Activated CD8-positive, alpha-beta memory T cell treated with anti-CD3 and anti-CD28 coated beads, Interleukin-2, amount 50 U/mL, for 24 hours (primary cell): ENCODE measurements at regions not wholly inside any gene's neighbourhood (a gene's known extent, or its start where the extent isn't known, plus 50 kb on each side); places are given as distances from the start of the nearest gene placed in this dataset.
"Not testable (repeated sequence)": the region's sequence is repeated elsewhere in the genome, so short reads cannot be mapped to it uniquely, and the experiment has no call there.

Source experiments
- DNase-seq: peaks from one replicate; pipeline ENCODE4 v3.0.0-alpha.2; 2020; ENCODE audit errors: extremely low read depth

DNA sequence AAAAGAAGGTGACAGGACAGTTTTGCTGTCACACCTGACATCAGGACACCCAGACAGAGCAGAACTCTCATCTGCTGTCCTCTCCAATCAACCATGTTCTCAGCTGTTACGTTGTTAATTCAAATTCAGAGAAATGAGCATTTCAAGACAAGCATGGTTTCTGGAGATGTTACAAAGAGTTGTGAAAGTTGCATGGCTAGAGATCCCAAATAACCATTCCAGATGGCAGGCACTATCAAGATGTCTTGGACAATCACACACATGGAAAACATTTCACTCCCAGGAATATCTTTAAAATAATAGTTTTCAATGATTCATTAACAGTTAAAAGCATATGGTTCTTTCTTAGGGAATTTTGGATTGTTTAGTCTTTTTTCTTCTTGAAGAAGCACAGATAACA lies 533.1 kb downstream of the AGTPBP1 start:
- DNase-seq, result no peak

DNA sequence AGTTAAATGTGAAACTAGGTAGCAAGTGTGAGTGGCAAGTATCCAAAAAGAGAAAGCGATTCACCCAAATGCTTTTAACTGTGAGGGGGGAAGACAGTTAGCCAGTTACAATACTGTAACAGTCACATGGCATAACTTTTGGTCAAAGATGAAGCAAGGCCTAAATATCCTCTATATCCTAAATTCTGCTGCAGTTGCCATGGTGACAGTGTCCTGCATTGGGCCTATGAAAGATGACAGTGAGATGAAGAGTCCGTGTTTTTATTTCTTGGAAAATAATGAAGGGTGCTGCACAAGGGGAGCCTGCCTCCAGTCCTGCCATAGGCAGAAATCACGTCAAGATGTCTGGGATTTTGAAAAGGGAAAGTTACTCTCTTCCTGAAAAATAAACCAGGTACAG lies 534.6 kb downstream of the NTRK2 start:
- DNase-seq, result no peak

DNA sequence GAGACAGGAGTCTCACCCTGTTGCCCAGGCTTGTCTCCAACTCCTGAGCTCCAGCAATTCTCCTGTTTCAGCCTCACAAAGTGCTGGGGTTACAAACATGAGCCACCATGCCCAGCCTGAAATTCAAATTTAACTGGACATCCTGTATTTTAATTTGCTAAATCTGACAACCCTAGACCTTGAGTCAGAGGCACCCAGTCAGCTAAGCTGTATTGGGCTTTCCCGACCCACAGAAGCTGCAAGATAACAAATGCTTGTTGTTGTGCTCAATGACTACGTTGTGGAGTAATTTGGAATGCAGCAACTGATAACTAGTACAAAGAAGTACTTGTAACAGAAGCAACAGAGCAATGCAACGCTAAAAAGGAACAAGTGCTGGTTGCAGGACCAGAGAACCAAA lies 533.1 kb downstream of the NTRK2 start:
- DNase-seq, result no peak

DNA sequence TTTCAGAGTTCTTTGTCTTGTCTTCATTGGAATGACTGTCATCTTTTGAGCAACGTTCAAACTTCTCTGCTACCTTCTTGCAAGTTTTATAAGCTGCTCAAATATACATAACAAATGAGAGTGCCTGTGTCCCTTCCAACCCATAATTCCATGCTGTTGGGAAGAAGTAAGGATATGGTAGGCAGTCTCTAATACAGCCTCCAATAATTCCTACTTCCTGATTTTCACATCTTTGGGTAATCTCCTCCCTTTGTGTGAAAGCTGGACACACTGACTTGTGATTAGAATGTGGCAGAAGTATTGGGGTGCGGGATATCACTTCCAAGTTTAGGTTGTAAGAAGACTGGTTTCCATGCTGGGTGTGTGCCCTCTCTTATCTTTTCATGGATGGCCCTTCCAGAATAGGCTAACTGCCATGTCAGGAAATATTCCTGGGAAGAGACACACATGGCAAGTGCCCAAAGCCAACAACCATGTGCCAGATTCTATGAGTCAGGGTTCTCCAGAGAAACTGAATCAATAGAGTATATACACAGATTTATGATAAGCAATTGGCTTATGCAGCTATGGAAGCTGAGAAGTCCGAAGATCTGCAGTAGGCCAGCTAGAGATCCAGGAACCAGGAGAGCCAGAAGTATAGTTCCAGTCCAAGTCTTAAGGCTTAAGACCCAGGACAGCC lies 531.3 kb downstream of the NTRK2 start:
- DNase-seq, result no peak

DNA sequence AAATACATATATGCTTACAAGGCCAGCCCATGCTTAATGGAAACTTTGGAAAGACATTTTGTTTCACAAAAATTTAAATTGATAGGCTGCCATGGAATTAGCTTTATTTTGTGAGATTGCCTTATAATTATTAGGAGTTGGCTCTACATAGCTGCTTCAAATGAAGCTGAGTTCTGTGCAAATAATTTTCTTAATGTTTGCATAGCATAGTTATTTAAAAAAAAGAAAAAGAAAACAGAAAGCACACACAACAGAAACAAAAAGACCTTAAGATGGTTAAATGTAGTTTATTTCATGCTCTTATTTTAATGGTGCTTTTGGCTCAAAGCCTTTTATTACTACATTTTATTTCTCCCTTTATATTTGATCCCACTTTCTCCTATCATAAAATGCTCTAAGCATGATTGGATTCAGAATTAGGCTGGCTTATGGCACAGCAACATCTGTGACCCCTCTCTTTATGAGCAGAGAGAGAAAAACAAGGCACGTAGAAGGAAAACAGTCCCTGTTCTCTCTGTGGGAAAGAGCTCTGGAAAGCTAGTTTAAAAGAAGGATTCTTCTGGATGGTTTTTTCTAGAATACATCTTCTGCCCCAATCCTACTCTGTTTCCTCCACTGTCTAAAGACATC lies 530.5 kb downstream of the NTRK2 start:
- DNase-seq, result no peak

DNA sequence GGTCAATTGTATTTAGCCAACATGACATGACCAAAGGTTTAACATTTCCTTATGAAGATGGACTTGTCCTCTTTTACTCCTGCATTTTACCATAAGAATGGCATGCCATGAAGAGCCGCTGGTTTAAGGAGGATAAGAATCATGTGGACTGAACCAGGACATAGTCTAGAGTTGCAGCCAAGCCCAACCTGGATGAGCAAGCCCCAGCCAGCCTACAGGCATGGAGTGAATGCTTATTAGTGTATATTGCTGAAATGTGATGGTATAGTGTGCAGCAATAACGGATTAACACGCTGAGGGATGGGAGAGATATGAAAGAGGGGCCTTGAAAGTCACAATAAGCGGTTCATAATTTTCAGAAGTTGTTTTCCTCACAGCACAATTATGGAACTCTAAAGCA lies 523.2 kb downstream of the NTRK2 start:
- DNase-seq, result no peak

DNA sequence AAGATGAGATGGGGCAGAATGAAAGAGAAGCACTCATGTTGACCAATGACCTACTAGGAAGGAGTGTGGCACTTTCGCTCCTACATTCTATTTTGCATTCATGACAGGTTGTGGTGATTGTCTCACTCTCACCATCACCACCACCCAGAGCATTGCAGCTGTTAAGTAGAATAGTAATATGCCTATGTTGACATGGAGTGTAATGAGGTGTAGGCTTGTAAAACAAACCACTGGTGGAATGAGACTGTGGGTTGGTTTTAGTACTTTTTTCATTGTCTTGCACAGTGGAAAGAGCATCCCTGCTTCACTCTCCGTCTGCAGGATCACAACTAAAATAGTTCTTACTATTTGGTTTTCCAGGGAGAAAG lies 516.7 kb downstream of the NTRK2 start:
- DNase-seq, result no peak

DNA sequence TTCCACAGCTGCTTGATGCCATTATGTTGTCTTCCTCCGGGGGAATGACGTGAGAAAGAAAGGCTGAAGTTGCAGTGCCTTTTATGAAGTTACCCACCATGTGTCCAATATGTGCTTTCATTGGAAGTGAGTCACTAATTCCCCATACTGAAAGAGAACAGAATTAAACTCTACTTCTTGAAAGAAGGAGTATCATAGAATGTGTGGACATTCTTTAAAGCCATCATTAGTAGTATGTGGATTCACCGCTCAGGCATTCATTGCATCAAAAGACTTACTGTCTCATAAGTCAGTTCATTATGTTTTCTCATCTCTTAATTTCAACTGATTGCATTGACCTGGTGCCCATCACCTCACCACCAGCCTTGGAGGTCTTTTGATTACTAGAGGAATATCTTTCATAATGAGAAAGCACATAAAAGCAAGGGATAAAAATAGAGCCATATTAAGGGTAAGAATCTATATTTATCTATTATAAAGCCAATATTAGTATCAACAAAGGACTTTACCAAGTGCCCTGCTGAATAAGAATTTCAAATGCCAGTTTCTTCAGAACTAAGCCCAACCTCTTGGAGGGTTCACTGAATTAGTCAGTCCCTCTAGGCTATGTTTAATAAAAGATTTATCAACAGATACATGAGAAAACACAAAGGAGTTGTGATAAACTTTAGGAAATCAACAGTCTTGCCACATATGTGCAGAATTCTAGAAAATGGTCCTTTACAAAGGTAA lies 516.1 kb downstream of the NTRK2 start:
- DNase-seq, result no peak

DNA sequence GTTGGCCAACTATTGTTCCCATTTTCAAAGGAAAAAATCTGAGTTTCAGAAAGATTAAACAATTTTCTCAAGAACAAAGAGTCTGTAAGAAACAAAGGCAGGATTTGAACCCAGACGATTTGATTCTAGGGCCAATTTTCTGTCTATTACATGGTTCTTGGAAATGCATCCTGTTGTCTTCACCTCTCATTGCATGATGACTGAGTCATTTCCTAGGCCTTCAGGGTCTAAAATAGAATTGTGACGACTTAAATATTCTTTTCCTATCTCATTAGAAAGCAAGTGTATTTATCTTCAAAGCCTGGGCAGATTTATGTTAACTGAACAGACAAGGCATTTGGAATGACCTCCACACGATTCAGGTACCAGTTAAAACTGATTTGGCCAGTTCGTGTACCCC lies 512.9 kb downstream of the NTRK2 start:
- DNase-seq, result no peak

DNA sequence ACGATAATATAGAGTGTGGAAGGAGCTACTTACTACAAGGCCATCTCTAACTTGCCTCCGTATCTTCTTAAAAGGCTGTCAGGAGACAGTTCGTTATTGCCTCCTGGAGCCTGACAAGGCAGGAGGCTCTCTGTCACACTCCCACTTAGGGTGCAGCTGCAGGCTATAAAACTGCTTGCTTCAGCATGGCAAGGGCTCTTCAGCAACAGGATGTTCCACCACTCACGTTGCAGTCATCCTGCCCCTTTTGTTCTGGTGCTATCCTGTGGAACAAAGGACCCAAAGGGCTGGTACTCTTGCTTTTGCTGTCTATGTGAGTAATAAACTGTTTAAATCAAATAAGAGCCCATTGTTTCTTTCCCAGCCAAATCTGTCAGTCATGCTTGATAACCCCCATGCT lies 508.9 kb downstream of the NTRK2 start:
- no peak for DNase-seq

DNA sequence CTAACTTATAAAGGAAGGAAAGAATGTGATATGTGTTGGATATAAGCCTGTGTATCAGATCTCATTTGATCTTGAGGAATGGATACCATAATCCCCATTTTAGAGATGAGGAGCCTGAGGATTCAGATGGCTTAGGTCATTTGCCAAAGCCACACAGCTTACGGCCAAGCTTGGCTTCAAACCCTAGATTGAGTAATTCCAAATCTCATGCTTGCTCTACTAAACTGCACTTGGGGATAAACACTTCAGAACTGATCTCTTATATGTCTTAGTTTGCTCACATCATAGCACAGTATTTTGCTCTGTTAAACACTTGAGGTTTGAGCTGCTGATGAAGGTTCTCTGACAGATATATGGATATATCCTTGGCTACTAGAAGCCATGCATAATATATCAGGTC lies 504.4 kb downstream of the NTRK2 start:
- DNase-seq, result no peak

DNA sequence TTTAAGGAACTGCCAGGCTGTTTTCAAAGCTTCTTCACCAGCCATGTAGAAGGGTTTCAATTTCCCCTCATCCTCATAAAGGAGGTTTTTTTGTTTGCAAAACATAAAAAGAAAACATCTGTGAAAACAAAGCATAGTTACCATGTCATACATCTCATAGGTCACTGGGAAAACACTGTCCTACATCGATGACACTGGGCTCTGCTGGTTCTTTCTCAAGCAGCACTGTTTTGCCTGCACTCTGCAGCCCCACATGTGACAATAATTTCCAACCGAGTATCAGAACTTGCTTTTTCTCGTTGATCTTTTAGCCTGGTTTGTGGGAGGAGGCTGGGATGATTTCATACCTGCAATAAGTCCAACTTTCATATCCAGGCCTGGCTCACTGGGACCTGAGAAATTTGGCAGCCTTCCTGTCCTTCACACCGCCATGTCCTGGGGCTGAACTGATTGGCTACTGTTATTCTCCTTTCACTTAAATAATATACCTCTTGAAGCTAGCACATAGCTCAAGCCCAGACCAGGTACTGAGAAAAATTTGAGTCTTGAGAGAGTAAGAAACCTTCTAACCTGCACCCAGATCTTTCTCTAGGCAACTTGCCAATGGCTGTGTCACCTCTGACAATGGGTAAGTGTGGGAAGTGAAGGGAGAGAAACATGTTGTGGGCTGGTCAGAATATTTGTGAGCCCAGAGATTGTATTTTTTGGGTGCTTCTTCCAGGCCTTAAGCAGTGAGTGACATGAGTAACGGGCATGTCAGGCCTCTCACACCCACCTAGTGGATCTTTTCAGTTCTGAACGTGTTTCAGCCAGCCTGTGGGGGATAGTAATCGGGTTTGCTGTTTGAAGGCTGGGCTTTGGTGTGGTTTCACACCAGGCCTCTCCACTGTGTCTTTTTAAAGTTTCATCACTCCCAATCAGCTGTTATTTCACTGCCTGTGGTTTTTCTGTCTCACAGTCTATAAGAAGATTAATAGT lies 502.8 kb downstream of the NTRK2 start:
- DNase-seq, result no peak

DNA sequence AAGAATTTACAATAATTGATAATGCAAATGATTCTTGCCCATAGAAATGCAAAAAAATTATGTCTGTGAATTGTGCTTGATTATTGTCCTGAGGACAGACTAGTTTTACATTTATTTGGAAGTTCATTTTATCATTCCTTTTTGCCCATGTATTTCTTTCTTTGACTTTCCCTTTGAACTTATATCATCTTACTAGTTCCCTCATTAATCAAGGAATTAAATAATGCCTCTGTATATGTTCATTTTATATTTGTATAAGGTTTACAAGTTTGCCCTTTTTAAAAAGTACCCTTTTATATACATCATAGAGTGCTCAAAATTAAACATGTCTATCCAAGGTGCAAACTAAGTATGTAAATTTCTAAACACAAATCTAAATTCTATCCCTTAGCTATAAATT lies 501.6 kb downstream of the NTRK2 start:
- DNase-seq, result no peak

DNA sequence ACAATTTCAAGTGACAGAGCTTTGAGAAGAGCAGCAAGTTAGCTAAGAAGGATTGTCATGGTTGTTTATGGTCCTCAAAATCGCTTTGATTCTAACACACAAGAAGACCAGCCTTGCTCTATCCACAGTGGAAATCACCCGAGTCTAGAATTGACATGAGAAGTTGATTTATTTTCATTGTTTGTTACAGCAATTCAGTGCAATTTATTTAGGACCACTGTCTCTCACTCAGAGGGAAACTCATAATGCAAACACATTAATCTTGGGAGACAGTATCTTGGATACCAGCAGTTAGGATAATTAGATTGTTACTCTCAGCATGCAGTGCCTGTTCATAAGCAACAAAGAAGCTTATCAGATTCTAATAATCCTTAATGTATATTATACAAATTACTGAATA lies 498.9 kb downstream of the NTRK2 start:
- no peak for DNase-seq

DNA sequence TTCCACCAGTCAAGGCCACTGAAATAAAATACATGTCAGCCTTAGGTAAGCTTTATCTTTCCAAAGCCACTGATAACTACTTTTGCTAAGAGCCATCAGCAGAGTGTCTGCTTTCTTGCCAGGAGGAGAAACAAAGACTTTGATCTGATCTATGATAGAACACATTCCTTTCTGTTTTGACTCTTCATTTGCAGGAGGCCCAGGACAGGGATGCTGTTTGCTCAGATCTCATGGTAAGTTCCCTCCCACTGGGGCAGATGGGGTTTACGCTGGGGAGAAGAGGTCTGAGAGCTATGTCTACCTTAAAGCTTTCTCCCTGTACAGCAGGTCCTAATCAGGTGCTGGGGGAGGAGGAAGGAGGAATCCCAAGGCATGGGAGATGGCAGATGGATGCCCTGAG lies 497.6 kb downstream of the NTRK2 start:
- no peak for DNase-seq

DNA sequence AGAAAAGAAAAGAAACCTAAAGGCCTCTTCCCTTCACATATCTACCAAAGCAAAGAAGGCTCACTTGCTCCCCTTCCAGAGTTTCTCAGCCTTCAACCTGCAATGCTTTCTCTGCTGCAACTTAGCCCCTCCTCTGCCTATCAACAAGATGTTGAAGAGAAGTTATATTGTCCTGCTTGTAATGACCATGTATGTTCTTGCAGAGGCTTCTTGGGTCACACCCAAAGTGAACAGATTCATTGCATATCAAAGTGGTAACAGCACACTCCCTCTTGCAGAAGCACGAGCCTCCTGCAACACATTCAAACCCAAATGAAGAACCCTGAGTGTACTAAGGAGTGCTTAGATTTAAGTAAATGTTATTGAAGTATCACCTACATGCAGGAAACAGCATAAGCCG lies 494.3 kb downstream of the NTRK2 start:
- DNase-seq, result no peak

DNA sequence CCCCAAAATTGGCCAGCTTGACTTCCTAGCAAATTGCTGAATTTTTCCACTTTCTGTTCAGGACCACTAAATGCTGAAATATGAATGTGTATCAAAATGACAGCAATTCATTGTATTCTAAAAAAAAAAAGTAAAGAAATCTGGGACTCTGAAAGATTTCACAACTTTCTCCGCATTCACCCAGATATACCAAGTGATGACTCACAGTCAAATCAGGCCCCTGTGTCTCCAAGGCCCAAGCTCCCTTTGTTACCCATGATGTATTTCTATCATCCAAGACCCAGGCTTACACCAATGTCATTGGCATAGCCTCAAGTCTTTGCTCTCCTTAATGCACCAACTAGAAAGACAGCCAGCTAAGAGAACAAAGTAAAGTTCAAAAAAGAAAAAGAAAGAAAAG lies 493.9 kb downstream of the NTRK2 start:
- no peak for DNase-seq

DNA sequence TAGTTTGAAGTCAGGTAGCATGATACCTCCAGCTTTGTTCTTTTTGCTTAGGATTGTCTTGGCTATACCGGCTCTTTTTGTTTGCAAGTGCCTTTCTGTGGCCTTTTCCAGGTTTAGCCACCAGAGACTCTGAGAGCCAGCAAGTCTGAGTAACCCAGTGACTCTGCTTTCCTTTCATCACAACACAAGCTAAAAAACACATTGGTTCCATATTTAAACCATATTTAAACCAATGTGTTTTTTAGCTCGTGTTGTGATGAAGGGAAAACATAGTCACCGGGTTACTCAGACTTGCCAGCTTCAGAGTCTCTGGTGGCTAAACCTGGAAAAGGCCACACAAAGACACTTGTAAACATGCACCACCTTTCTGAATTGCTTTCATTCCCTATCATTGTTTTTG lies 493.3 kb downstream of the NTRK2 start:
- DNase-seq, result no peak

DNA sequence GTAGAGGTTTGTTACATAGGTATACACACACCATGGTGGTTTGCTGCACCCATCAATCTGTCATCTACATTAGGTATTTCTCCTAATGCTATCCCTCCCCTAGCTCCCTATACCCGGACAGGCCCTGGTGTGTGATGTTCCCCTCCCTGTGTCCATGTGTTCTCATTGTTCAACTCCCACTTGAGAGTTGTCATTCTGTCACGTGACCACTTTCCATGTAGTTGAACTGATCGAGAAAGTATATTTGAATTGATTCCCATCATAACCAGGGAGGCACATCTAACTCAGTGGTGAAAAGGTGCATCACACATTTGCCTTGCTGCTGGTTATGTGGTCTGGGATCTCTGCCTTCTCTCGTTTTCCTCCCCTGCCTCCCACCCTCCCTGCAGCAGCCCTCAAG lies 491.4 kb downstream of the NTRK2 start:
- not testable (repeated sequence) for DNase-seq

DNA sequence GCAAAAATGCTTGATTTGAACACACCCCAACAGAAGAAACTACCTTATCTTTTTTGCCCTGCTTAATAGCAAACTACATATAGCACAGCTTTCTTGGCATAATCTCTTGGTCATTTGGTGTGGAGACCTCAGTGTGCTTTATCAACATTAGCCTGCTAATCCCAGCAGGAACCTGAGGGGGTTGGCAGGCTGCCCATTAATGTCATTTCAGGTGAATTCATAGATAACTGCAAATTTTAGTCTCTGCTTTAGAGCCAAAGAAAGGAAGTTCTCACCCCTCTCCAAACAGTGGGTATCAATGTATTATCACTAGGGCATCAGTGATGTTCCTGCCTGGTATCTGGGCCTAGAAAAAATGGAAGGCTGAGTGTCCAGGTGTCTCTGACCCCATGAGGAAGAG lies 489.0 kb downstream of the NTRK2 start:
- no peak for DNase-seq

DNA sequence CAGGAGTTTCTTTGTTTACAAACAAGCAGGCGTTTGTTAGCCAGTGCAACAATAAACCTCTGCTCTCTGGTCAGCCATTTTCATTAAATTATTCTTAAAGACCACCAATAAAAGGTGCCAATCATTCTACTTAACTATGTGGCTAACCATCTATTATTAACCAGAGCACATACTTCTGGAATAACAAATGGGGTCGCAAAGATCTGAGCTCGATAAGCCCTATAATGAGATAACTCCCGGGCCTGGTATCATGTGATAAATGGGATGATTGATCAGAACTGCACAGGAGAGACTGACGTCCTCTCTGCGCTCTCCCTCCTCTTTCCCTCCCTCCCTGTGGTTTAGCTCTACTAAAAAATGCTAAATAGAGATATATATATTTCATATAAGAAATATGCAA lies 488.2 kb downstream of the NTRK2 start:
- no peak for DNase-seq

DNA sequence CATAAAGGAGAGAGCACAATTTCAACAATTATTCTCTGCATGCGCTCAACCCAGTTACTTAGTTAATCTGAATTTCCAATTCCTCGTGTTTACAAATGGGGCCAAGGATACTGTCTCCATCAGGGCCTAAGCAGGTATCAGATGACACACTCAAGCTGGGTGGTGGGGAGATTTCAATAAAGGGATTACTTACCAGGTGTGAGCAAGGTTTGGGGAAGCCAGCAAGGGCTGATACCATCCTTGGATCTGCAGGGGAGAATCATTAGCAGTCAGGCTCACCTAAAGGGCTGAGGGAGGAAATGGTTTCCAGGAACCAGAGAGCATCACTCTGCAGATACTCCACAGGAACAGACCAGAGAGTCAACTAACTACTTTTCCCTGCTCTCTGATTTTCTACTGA lies 487.1 kb downstream of the NTRK2 start:
- DNase-seq, result no peak
